Fibroblast of skin of abdomen (primary cell): ENCODE measurements at regions not wholly inside any gene's neighbourhood (a gene's known extent, or its start where the extent isn't known, plus 50 kb on each side); places are given as distances from the start of the nearest gene placed in this dataset.

Experiments
- DNase-seq: peaks from one replicate; pipeline ENCODE4 v3.0.0-alpha.2; 2013

GRCh38 chr17:5788266-5788900, 204.1 kb upstream of the NLRP1 start:
- peak; percentile 30 for DNase-seq

DNA sequence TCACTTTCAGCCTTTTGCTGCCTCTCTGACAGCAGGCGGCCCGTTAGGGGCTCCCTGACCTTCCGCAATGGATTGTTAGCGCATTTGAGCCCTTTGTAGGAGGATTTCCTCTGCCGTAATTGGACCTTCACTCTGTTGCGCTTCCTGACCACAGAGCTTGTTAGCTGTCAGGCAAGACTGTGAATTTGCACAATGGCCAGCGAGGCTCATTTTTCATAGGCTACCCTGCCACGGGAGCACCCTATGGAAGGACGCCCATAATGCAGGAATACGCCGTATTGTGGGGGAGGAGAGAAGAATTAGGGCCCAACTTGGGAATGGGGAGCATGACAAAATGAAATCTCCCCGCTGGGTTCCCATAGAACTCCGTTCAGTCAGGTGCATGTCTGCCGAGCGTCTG, 205.2 kb upstream of the NLRP1 start:
- DNase-seq: no peak

- no peak for DNase-seq
Observed at GRCh38 chr17:5793157-5793556, 208.8 kb upstream of the NLRP1 start.

DNA sequence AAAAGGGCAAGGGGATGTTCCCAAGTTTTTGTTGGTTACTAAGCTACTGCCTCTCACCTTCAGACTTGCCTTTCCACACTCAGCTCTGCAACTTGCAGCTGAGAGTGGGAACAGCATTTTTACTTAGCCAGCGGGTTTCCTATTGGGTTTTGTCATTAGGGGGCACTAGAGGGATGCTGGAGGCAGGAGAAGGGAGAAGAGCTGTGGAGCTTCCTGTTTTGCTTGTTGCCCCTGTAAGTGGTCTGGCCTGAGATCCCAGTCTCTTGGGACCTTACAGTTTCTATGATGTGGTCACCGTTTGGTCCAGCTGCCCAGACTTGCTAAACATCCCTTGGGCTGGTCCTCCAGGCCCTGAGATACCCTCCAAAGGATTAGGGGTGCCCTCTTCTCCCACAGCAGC, 209.6 kb upstream of the NLRP1 start:
- no peak for DNase-seq

- DNase-seq: no peak
Observed at GRCh38 chr17:5794385-5794784, 210.1 kb upstream of the NLRP1 start.

GRCh38 chr17:5794881-5795506, 210.7 kb upstream of the NLRP1 start:
- DNase-seq: no peak

DNA sequence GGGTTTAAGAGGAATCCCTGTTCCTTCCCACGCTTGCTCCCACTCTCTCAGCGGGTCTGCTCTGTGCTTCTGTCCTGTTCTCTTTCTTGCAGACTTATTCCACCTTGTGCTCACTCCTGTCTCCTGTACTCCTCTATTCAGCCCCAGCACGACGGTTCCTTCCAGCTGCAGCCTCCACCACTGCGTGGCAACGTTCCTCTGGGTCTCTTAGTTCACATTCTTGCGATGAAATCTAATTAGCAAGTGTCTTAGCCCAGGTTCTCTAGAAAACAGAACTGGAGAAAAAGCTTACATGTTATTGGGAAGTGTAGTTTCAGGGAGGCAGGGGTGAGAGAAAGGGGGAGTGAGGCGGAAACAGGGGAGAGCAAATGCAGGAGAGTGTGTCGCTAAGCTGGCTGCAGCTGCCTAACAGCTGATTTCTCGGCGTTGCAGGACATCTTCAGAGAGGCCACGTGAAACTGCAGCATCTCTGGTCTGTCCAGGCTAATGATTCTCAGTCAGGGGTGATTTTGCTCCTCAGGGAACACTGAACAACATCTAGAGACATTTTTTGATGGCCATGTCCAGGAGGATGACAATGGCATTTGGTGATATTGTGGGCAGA, 213.2 kb upstream of the NLRP1 start:
- no peak for DNase-seq

DNA sequence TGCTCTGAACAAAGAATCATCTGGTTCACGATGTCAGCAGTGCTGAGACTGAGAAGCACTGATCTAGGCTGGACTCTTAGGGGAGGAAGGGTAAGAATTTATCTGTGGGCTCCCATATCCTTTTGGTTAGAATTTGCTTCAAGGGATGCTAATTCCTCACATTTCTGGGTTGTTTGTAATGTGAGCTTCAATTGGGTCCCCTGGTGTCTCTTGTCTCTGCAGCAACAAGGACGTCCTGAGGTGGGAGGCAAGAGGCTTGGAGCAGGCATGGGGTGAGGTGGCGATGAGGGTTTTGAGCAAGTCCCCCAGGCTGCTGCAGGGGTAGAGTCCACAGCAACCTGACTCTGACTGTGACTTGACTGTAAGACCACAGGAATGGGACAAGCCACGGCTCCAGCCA, 213.8 kb upstream of the NLRP1 start:
- peak; percentile 58 for DNase-seq

GRCh38 chr17:5800131-5800530, 215.8 kb upstream of the NLRP1 start:
- DNase-seq: no peak

- peak; percentile 31 for DNase-seq
Observed at GRCh38 chr17:5800646-5801045, 216.3 kb upstream of the NLRP1 start.

DNA sequence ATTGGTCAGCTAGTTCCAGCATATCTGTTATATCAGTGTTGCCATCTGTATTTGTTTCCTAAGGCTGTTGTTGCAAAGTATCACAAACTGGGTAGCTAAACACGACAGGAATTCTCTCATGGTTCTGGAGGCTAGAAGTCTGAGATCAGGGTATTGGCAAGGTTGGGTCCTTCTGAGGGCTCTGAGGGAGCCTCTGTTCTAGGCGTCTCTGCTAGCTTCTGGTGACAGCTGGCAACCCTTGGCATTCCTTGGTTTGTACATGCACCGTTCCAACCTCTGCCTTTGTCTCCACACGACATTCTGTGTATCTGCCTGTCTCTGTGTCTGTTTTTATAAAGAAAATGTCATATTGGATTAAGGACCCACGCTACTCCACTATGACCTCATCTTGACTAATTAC, 219.9 kb upstream of the NLRP1 start:
- DNase-seq: no peak

DNA sequence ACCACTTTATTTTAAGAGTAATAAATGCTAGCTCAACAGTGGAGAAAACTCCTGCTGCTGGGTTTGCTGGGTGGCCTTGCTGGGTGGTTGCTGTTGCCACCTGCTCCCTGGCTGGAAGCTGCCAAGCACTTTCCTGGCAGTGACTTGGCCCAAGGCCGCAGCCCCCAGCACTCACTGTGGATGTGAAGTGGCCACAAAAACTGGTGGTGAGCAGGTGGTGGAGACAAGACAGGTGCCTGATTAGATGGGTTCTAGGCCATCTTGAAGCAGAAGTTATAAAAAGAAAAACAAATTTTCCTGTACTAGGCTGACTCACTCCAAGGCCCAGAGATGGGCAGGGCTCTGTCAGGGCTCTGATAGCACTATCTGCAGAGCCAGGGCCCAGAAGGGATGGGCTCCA, 224.7 kb upstream of the NLRP1 start:
- DNase-seq: no peak

DNA sequence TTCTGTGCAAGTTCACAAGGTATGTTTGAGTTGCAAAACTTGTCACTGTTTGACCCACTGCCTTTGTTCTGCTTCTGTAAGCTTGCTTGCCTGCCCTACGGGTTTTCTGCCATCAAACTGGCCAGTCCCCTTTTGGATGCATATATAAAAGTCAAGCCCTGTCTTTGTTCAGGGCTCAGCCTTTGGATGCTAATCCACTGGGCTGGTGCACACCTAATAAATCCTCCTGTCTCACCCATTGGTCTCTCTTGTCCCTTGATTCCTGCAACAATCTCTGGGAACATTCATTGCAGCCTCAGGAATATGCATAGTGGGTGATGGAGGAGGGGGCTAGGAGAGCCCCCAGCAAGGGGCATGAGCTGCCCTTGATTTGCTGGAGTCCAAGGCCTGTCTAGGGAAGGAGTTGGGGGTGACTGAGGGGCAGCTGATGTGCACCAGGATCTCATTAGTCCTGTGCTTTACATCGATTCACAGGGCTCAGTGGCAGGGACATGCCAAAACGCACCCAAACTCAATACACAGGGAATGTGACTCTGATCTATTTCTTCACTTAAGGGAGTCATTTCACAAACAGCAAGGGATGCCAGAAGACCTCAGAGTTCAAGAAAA, 225.4 kb upstream of the NLRP1 start:
- DNase-seq: no peak

DNA sequence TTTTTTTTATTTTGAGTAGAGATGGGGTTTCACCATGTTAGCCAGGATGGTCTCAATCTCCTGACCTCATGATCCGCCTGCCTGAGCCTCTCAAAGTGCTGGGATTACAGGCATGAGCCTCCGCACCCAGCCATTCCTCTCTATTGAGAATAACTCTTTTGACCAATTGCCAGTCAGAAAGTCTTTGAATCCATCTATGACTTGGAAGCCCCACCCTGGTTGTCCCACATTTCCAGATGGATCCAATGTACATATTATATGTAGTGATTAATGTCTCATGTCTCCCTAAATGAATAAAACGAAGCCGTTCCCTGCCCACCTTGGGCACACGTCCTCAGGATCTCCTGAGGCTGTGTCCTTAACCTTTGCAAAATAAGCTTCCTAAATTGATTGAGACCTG, 228.3 kb upstream of the NLRP1 start:
- no peak for DNase-seq

DNA sequence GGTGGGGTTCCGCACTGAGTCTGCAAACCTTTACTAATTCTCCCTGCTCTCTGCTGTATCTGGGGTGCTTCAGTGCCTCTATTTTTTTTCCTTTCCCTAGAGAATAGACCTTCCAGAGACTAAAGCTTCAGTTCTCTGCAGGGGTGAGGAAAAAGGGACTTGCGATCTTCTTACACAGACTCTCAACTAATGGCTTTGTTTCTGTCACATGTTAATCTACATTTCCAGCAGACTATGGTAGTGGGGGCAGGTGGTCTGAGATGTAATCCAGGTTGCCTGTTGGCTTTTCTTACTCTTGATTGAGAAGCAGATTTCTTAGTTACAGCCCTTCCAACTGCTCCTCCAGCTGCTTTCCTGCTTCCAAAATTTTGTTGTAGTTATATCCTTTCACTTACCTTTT, 229.0 kb upstream of the NLRP1 start:
- no peak for DNase-seq

DNA sequence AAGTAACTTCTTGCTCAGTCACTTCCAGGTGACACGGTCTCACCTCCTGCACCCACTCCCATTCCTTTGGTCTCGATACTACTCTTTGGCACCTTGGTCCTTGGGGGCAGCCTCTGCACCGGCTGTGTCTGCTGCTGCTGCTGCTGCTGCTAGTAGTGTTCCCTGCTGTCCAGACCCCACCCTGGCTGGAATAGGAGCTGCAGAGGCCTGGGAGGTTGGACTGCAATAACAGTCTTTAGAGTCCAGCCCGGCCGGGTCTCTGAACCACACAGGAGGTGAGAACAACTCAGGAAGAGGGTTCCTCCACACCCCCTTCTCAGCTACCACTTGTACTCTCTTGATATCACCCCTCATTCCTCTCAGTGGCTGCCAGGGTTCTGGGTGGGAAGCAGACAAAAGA, 231.1 kb upstream of the NLRP1 start:
- no peak for DNase-seq

DNA sequence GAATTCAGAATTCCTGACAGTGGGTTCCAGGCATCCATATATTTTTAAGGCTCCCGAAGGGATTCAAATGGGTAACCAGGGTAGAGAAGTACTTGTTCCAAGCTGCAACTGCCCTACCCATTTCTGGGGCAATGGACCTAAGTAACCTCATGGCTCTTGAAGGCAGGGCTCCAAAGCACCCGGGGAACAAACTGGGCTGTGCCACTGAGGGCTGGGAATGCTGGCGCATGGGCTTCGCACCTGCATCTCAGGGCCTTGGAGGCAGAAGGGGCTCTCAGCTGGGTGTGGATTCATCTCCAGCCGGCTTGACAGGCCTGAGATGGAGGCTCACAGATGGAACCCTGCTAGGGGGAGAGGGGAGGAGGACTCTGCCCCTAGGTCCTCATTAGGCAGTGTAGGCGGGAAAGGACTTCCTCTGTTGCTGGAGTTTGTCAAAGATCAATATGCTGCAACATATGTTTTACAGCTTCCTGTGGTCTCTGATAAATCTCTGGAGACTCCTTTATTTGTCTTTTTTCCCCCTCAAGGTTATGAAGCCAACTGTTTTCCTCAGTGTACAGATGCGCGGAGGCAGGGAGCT, 232.3 kb upstream of the NLRP1 start:
- DNase-seq: peak; percentile 20

DNA sequence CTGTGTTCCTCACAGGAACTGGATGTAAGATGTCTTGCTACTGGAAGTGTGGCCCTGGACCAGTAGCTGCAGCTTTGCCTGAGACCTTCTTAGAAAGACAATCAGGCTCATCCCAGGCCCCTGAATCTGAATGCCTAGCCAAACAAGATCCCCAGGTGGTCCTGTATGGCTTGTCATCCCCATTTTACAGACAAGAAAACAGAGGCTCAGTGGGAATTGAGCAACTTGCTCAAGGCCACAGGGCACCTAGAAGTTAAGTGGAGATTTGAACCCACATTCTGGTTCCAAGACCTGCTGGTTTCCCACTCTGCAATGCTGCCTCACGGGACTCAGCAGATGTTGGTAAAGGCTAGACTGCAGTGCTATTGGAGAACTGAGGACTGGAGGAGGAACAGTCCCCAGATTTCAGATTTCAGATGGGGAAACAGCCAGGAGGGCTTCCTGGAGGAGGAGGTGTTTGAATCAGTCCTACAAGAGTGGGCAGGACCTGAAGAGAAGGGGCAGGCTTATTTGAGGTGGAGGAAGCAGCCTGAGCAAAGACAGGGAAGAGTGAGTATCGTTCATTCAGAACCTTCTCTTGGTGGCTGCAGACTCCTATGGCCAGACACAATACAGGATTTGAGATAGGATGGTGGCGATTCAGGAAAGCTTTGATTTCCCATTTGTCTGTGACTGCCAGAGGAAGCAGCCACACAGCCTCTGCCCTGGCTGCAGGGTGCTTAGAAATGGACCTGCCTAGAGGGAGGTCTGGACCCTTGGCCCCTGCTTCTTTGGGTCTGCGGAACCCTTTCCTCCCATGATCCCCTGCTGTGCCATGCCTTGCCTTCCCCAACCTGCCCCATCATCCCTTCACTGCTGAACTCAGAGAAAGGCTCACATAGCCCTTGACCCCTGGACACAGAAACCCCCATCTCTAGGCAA, 233.4 kb upstream of the NLRP1 start:
- no peak for DNase-seq

DNA sequence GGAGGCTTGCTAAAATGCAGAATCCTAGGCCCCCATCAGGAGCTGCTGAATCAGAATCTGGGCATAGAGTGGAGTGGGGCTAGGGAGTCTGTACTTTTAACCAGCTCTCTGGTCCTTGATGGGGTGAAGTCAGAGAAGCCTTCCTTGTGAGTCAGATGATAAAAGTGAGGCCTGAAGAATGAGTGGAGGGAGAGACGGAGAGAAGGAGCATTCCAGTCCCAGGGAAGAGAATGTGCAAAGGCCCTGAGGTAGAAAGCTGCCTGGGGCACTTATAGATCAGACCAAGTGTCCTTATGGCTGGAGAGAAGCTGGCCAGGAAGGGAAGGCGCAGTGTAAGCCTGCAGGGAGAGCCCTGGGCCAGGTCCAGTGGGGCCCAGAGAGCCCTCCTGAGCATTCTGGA, 235.1 kb upstream of the NLRP1 start:
- DNase-seq: peak; percentile 12

DNA sequence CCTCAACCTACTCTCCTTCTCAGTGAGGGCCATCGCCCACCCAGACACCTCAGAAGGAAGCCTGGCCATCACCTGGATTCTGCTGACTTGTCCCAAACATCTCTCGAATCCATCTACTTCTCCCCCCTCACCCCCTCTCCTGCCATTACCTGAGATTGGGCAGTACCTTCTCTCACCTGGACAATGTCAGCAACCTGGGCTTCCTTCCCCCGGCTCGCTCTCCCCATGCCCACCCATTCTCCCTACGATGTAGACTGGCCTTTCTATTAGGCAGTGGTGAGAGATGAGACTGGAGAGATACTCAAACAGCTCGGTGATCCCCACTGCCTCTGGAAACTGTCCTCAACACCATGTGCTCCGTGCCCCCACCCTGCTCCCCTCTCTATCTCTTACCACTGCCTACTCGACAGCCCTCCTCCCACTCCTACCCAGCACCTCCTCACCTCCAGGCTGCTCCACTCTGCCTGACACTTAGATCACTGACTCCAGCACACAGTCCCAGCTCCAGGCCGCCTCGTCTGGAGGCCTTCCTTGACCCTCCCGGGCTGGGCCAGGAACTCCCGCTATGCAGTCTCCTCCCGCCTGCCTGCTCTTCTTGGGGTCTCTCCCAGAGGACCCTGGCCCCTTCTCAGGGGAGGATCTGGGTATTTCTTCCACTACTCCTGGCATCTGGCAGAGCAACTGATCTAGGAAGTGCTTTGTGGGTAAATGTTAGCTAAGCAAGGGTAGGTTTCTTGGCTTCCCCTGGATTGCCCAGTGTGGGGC, 235.8 kb upstream of the NLRP1 start:
- DNase-seq: no peak

DNA sequence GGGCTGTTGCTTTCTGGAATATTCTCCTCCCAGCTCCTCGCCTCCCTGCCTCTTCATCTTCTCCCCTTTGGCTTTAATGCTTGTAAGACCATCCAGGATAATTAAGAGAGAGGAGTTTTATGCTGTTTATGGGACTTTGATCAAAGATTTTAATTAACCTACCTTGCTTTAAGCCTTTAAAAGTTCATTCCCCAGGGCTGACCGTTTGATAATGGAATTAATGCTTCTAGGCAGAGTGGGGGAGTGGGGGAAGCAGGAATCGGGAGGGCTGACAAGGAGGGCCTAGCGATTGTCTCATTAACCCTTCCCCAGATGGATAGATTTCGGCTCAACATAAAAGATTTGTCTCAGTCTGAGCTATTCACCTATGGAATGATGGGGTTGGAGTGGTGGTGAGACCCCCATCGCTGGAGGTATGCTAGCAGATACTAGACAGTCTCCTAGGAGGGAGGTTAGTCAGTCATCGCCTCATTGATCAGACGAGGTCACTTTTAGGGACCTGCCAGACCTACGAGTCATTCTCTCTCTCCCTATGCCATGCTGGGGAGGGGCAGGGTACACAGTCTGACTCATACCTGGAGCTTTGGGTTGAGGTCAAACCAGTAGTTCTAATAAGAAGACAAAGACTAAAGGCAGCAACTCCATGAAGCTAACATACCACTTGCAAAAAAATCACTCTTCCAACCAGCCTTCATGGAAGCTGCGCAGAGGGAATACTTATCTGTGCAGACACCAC, 236.6 kb upstream of the NLRP1 start:
- DNase-seq: peak; percentile 64
